NCI-H2107 (cell line): ENCODE measurements at regions not wholly inside any gene's neighbourhood (a gene's known extent, or its start where the extent isn't known, plus 50 kb on each side); places are given as distances from the start of the nearest gene placed in this dataset.
"Not testable (repeated sequence)": the region's sequence is repeated elsewhere in the genome, so short reads cannot be mapped to it uniquely, and the experiment has no call there.

ENCODE experiments used
- DNase-seq: peaks from one replicate; lab custom pipeline; 2025; lab: John Stamatoyannopoulos, UW

DNA sequence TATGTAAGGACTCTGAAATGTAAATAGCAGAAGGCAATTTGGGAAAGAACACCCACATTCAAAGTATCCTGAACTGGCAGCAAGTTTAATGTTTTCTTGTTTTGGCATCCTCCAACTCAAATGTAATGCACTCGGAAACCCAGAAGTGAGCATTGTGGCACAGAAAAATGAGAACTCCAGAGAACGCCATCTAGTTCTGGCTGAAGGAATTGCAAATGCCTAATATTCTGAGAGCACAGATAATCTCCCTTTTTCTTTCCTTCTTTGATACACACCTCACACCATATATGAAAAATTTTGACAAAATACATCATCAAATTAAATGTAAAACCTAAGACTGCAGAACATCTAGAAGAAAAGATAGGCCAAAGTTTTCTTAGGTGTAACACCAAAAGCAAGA, 52.1 kb downstream of the PWWP3B start:
- DNase-seq: no peak

DNA sequence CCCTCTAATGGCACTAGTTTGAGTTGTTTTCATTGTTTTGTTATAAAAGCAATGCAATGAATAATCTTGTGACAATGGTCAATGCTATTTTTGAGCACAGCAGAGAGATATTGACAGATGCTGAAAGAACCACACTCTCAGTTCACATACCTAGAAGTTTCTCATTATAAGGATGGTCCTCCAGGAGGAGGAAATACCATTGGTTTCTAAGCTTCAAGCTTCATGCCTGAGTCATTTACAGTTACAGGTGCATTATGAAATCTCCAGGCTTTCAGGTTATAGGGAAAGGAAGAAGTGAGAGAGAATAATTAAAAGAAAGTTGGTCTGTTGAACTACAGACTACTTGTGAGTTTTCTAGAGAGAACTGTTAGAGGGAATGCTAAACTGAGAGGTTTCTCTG, 75.3 kb downstream of the PWWP3B start:
- DNase-seq: no peak

DNA sequence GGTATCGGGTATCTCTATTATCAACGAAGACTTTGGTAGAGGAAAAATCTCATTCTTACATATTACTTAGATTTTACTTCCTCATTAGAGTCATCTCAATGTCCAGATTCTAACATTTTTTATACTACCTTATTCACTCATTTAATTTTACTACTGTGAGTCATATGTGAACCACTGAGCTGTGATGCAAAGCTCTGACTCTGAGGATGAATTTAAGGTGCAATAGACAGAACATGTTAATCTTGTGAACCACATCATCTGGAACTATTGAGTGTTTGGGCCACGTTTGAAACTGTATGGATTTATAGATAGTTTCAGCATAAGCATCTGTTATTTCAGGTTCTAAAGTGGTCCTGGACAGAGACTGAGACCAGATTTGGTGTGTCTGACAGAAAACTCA, 78.4 kb downstream of the PWWP3B start:
- DNase-seq: no peak

- no peak for DNase-seq
Measured at GRCh38 chrX:106247162-106247561, 79.1 kb downstream of the PWWP3B start.

- DNase-seq: no peak
Measured at GRCh38 chrX:106249706-106250379, 81.7 kb downstream of the PWWP3B start.

- DNase-seq: no peak
Measured at GRCh38 chrX:106263817-106264216, 95.7 kb downstream of the PWWP3B start.

- DNase-seq: not testable (repeated sequence)
Measured at GRCh38 chrX:106273947-106274587, 106.0 kb downstream of the PWWP3B start.

- DNase-seq: not testable (repeated sequence)
Measured at GRCh38 chrX:106275172-106275571, 107.1 kb downstream of the PWWP3B start.

DNA sequence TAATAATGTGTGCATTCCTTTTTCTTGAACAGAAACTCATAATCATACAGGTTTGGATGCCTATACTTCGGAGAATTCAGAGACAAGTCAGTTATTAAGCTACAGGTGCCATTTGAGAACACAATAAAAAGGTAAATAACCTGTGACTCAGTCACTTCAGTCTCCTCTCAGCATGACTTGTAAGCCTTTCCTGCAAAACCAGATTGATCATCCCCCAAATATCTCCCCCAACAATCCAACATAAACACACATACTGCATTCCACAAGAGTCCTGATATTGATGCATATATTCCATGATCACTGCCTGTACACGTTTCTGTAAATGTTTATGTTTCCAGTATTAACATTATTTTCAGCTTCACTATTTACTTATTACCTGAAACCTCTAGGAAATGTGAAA, 110.8 kb downstream of the PWWP3B start:
- DNase-seq: no peak

DNA sequence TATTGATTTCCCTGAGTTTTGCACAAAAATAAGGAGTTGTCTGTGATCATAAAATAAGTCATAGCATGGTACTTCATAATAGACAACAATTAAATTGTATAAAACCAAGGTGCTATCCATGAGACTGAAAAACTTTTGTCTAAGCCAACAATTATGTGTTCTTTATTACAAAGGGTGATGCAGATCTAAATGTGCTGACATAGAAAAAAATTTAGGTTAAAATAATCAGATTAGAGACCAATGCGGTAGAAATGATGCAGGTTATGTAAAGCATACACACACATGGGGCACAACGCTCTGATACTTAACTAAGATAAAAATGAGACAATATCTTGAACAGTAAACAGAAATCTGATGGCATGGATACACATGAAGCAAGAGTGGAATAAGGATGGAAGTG, 113.3 kb downstream of the PWWP3B start:
- no peak for DNase-seq

DNA sequence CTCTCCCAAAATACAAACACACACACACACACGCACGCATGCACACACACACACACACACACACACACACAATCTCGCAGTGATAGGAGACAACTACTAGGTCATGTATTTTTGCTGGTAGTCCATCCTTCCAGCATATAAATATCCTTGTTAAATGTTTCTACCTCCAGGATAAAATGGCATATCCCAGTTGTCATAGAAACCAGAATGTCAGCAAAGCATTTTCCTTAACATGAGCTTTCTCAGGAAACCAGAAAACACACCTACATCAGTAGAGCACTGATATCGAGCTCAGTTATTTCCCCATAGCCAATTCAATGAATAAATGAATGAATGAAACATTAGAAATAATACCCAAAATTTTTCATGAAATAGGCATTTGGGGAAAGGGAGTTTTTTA, 115.7 kb downstream of the PWWP3B start:
- no peak for DNase-seq

GRCh38 chrX:106284431-106285025, 116.4 kb downstream of the PWWP3B start:
- no peak for DNase-seq

DNA sequence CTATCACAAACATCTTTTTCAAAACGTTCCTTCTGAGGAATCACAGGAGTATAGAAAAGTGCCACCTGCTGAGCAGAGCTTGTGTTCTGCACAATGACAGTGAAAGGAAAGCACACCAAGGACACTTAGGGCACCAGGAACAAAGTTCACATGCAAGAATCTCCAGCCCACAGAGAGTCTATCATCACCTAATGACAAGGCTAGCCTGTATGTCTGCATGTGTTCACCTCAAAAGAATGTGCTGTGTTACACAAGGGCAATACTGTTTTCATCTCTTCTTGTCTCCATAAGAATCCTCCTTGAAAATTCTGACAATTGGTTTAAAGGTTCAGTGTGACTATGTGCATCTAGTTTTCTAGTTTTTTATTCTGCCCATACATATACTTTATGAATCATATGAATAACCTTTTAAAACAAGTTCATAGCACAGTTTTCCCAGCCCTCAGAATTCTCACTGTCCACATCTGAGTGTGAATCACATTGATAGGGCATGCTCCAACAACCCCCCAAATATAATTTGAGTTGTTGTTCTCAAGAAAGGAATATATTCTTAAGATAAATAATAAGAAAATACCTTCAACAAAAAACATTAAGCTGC, 118.0 kb downstream of the PWWP3B start:
- no peak for DNase-seq

DNA sequence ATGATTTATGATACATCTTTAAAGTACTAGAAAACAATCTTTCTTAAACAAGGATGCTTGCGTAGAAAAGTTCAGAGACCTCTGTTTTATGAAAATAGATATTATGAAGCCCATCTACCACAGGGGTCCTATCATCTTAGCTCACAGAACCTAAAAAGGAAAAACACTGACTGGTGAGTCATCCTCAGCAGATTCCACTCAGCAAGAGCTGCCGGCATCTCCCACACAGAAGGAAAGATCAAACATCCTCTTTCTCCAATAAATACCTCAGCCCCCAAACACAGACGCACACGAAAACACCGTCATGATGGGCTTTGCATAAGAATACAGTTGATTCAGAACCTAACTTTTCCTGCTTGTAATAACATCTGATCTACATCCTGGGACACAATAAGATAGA, 122.7 kb downstream of the PWWP3B start:
- not testable (repeated sequence) for DNase-seq

DNA sequence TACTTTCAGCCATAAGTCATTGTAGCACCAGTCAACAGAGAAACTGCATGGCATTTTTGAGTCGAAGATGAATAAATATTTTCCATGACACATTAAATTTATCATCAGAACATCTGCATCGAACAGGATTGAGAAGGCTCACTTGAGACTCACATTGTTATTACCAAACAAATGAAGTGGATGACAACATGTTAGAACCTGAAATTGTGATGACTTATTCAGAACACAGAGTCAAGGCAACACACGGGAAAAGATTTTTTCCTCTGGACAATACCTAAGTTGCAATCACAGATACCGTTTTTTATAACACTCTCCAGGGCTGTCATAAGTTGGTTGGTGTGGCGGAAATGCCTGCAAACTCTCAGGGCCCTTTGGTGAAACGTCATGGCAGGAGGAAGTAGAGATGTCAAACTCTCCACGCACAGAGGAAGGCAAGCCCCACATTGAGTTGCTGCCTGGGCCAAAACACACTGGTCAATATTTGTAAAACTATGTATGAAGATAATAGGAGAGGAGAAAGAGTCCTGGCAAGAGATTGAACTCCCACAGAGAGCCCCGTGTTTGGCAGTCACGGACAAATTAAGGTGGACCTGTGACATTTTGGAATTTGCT, 123.8 kb downstream of the PWWP3B start:
- not testable (repeated sequence) for DNase-seq

DNA sequence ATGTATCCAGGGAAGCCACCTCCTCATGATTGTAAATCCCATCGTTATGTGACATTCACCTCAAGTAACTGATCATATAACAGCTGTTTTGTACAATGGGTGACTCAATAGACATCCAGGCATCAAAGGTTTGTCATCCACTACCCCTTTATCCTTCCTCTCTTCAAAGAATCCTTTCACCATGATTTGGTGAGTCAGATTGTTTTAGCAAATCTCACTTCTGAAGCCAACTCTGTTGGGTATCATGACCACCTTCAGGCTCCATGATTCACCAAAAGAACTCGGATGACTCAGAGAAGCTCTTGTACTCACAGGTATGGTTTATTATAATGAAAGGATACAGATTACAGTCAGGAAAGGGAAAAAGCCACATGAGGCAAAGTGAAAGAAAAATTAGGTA, 132.1 kb downstream of the PWWP3B start:
- no peak for DNase-seq

DNA sequence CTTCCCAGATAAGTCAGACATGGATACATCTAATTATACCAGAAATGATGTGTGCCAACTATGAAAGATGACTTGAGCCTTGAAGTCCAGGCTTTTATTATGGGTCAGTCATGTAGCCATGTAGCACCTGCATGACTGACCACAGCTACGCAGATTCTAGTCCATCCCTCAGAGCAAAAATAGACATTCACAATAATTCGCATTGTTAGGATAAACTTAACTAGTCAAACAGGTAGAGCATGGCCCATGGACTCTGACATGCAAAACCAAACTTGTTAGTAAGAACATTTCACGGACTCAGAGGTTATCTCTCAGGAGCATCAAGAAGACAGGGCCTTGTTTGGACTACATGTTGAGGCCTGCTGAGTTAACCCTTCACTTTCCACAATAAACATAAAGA, 132.6 kb downstream of the PWWP3B start:
- no peak for DNase-seq

DNA sequence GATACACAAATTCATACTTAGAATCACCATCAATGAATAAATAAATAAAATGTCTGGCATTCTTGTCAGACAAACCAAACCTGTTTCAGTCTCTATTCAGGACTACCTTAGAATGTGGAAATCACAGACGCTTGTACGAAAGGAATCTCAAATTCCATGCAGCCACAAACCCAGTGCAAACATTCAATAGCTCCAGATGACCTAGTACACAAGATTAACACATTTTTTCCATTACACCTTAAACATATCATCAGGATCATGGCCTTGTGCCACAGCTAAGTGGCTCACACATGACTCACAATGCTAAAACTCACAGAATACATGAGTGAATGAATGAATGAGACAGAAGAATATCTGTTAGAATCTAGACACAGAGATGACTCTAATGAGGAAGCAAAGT, 134.2 kb downstream of the PWWP3B start:
- DNase-seq: no peak

DNA sequence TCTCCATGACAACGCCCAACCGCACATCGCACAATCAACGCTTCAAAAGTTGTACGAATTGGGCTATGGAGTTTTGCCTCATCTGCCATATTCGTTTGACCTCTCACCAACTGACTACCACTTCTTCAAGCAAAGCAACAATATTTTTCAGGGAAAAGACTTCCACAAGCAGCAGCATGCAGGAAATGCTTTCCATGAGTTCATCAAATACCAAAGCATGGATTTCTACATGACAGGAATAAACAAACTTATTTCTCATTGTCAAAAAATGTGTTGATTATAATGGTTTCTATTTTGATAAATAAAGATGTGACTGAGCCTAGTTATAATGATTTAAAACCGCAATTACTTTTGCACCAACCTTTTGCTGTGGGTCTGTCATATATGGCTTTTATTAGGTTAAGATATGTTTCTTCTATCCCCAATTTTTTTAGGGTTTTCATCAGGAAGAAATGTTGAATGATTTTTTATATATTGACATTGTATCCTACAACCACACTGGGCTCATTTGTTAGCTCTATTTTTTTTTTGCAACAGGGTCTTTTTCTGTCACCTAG, 138.4 kb downstream of the PWWP3B start:
- no peak for DNase-seq

DNA sequence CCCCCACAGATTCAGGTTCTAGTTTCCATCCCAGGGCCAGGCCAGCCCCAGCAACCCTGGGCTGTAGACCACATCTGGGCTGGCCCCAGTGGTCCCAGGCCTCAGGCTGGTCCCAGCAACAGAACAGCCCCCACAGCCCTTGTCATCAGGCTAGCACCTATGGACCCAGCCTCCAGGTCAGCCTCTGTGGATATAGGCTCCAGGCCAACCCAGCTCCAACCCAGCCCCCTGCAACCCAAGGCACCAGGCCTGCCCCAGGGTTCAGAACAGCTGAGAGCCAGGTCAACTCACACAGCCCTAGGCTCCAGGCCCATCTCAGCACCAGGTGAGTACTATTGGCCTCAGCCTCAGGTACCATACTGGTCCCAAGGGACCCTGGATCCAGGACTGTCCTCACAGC, 155.3 kb downstream of the PWWP3B start:
- DNase-seq: no peak

DNA sequence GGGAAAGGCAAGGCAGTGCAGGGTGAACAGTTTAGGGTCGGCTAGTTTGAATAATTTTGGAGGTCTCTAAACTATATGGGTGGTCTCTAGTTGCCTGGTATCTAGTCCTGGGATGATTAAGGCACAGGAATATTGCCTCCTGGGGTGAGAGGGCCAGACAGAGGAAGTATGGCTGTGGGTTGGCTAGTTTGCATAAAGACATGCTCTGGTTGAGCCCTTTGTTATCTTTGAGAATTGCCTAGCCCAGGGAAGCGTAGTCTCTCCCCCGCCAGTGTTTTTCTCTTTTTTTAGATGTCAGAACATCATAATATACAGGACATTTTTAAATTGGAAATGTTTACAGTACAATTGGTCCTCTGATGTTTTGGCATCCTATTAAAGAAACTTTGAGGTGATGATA, 163.5 kb downstream of the PWWP3B start:
- DNase-seq: no peak

GRCh38 chrX:106341823-106342222, 173.7 kb downstream of the PWWP3B start:
- no peak for DNase-seq
